ENCODE measurements at regions not wholly inside any gene's neighbourhood (a gene's known extent, or its start where the extent isn't known, plus 50 kb on each side); places are given as distances from the start of the nearest gene placed in this dataset.

DNA sequence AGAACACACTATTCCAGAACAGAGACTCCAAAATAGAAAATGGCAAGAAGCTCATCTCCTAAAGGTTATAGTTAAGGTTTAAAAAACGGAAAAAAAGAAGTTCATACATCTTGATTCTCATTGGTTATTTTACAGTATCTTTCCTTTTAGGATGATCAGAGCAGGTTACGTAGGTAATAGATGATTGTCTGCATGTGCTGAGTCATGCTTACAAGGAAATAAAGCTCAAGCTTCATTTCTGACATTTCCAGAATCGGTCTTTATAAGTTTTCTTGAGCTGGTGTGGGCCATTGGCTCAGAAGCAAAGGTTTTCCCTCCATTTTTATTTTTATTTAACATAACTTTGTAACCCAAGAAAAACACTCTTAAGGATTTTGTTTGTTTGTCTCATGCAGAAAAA lies 1030.3 kb upstream of the CDH8 start:
- TF ChIP-seq POLR2AphosphoS5 (IDR thresholded peaks at IDR 0.05) (no peak), POLR2A (IDR thresholded peaks at IDR 0.05) (no peak)

Data from stomach (tissue), 4 donors.